Hematopoietic multipotent progenitor cell treated with erythropoietin and hydrocortisone succinate and interleukin-3 and kit ligand, for 15 days (in vitro differentiated cells): ENCODE measurements at regions not wholly inside any gene's neighbourhood (a gene's known extent, or its start where the extent isn't known, plus 50 kb on each side); places are given as distances from the start of the nearest gene placed in this dataset.

Source experiments
- DNase-seq: peaks from one replicate; pipeline ENCODE4 v3.0.0-alpha.2; 2015; ENCODE audit warnings: low spot score

- DNase-seq = no peak
Observed at GRCh38 chr7:32140210-32140939, 70.2 kb upstream of the PDE1C start.

- DNase-seq = no peak
Observed at GRCh38 chr7:32137059-32137458, 66.9 kb upstream of the PDE1C start.

DNA sequence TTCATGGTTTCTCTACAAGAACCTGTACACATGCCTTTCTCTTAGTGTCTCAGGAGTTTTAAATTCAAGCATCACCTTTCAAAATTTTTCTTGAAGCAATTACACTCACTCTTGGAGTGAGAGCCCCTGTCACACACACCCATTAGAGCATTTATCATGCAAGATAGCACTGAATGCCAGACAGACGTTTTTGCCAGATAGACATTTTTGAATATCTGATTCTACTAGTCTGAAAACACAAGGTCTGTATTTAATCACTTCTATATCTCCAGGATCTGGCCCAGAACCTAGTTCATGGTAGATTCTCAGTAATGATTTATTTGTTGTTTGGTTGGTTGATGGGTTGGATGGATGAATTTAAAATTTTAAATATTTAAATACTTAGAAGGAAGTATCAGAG, 60.9 kb upstream of the PDE1C start:
- no peak for DNase-seq

DNA sequence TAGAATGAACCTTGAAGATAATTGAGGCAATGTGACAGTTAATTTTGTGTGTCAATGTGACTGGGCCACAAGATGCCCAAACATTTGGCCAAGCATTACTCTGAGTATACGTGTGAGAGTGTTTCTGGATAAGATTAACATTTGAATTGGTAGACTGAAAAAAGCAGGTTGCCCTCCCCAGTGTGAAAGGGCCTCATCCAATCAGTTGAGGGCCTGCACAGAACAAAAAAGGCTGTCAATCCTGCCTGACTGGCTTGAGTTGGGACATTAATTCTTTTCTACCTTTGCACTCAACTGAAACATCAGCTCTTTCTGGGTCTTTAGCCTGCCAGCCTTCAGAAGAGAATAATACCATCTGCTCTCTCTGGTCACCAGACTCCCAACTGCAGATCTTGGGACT, 56.6 kb upstream of the PDE1C start:
- DNase-seq = no peak
